ENCODE measurements at regions not wholly inside any gene's neighbourhood (a gene's known extent, or its start where the extent isn't known, plus 50 kb on each side); places are given as distances from the start of the nearest gene placed in this dataset.

- 78 to 87% (median 84%) methylated on average over 2 of the region's 2 CpGs for WGBS, 5 donors
- Histone ChIP-seq H3K27me3 (no peaks in the 10 kb centered on the region), H3K4me3 (no peak overlapping the region), H3K27ac (no peak overlapping the region), H3K9me3 (peaks cover 0 to 24% (median 7%) of the 10 kb centered on the region in 4 donors), H3K4me1 (no peaks in the 10 kb centered on the region), H3K36me3 (no peaks in the 10 kb centered on the region)
- DNase-seq = no peak
- intact Hi-C loops (cut with DNase I; ENCODE audit: low total_unique reads) = no loop called here
- TF ChIP-seq POLR2AphosphoS5 (IDR thresholded peaks at IDR 0.05) (no peak), EP300 (IDR thresholded peaks at IDR 0.05) (no peak), CTCF (IDR thresholded peaks at IDR 0.05) (no peak), POLR2A (IDR thresholded peaks at IDR 0.05) (no peak)
Observed at GRCh38 chr5:21661184-21661583, 1192.0 kb downstream of the CDH12 start.

GRCh38 chr5:21654556-21654955 lies 1198.6 kb downstream of the CDH12 start:
- no peak overlapping the region for H3K4me3 ChIP-seq
- WGBS, 5 donors = 37 to 51% (median 46%) methylated on average over 2 of the region's 2 CpGs

DNA sequence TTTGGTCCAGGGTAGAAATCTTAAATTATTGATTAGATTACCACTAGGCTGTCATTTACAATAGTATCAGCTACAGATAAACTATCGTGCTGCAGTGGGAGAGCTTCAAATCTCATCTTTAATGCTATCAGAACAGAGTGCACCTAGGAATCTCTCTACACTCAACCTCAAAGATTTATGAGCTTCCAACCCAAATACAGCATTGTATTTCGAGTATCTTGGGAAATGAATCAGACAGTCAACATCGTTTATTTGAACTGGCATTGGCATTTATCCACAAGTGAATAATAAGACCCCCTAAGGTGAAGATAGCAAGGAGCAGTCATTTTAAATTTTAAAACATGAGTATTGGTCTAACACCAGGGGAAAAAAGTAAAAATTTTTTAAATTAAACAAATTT lies 1203.2 kb downstream of the CDH12 start:
- WGBS, 5 donors = 17 to 35% (median 21%) methylated on average over 3 of the region's 3 CpGs
- H3K4me1 ChIP-seq = no peaks in the 10 kb centered on the region
- no peaks in the 10 kb centered on the region for H3K36me3 ChIP-seq
- no peak for DNase-seq
- intact Hi-C loops (cut with DNase I; ENCODE audit: low total_unique reads) = no loop called here
- TF ChIP-seq EP300 (IDR thresholded peaks at IDR 0.05) = no peak
- TF ChIP-seq POLR2A (IDR thresholded peaks at IDR 0.05) = no peak
- no peak for TF ChIP-seq POLR2AphosphoS5 (IDR thresholded peaks at IDR 0.05)
- no peak for TF ChIP-seq CTCF (IDR thresholded peaks at IDR 0.05)
- no peaks in the 10 kb centered on the region for H3K27me3 ChIP-seq
- H3K4me3 ChIP-seq = no peak overlapping the region
- peaks cover 0 to 7% (median 0%) of the 10 kb centered on the region in 4 donors for H3K9me3 ChIP-seq
- no peak overlapping the region for H3K27ac ChIP-seq

More at GRCh38 chr5:21654556-21654955, 1198.6 kb downstream of the CDH12 start:
- Histone ChIP-seq H3K27me3 (no peaks in the 10 kb centered on the region), H3K36me3 (no peaks in the 10 kb centered on the region), H3K4me1 (no peaks in the 10 kb centered on the region), H3K9me3 (peaks cover 0 to 5% (median 0%) of the 10 kb centered on the region in 4 donors), H3K27ac (no peak overlapping the region)
- intact Hi-C loops (cut with DNase I; ENCODE audit: low total_unique reads) = no loop called here
- TF ChIP-seq EP300 (IDR thresholded peaks at IDR 0.05) (no peak), POLR2AphosphoS5 (IDR thresholded peaks at IDR 0.05) (no peak)
- no peak for DNase-seq

DNA sequence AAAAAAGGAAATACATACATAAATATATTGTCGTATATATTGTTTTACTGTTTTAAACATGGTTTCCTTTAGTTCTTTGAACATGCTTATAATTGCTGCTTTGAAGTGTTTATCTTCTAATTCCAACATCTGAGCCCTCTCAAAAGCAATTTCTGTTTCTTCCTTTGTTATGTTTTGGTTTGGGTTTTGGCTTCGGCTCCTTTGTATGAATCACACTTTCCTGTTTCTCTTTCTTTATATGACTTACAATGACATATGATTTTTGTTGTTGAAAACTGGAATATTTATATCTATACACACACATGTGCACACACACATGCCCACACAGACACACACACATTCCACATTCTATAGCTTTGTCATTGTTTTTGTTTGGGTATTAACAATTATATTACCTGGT lies 1206.7 kb downstream of the CDH12 start:
- TF ChIP-seq EP300 (IDR thresholded peaks at IDR 0.05) (no peak), POLR2A (IDR thresholded peaks at IDR 0.05) (no peak), CTCF (IDR thresholded peaks at IDR 0.05) (no peak), POLR2AphosphoS5 (IDR thresholded peaks at IDR 0.05) (no peak)
- no peak for DNase-seq
- no peaks in the 10 kb centered on the region for H3K27me3 ChIP-seq
- no peaks in the 10 kb centered on the region for H3K4me1 ChIP-seq
- peaks cover 0 to 7% (median 0%) of the 10 kb centered on the region in 4 donors for H3K9me3 ChIP-seq
- no peaks in the 10 kb centered on the region for H3K36me3 ChIP-seq
- intact Hi-C loops (cut with DNase I; ENCODE audit: low total_unique reads) = no loop called here
- H3K4me3 ChIP-seq = no peak overlapping the region
- WGBS, 5 donors = 62 to 78% (median 72%) methylated on average over 2 of the region's 2 CpGs
- no peak overlapping the region for H3K27ac ChIP-seq

GRCh38 chr5:21644032-21644431 lies 1209.1 kb downstream of the CDH12 start:
- no peak overlapping the region for H3K4me3 ChIP-seq
- H3K27me3 ChIP-seq = no peaks in the 10 kb centered on the region
- H3K36me3 ChIP-seq = no peaks in the 10 kb centered on the region
- H3K9me3 ChIP-seq = peaks cover 0 to 7% (median 0%) of the 10 kb centered on the region in 4 donors
- 42 to 61% (median 52%) methylated on average over 3 of the region's 3 CpGs for WGBS, 5 donors
- intact Hi-C loops (cut with DNase I; ENCODE audit: low total_unique reads) = no loop called here
- no peak overlapping the region for H3K27ac ChIP-seq
- H3K4me1 ChIP-seq = no peaks in the 10 kb centered on the region
- no peak for DNase-seq
- TF ChIP-seq CTCF (IDR thresholded peaks at IDR 0.05) = no peak
- no peak for TF ChIP-seq POLR2AphosphoS5 (IDR thresholded peaks at IDR 0.05)
- TF ChIP-seq EP300 (IDR thresholded peaks at IDR 0.05) = no peak
- TF ChIP-seq POLR2A (IDR thresholded peaks at IDR 0.05) = no peak

All from stomach (tissue), 8 donors.